ENCODE measurements at regions not wholly inside any gene's neighbourhood (a gene's known extent, or its start where the extent isn't known, plus 50 kb on each side); places are given as distances from the start of the nearest gene placed in this dataset.
"Not testable (repeated sequence)": the region's sequence is repeated elsewhere in the genome, so short reads cannot be mapped to it uniquely, and the experiment has no call there.

DNA sequence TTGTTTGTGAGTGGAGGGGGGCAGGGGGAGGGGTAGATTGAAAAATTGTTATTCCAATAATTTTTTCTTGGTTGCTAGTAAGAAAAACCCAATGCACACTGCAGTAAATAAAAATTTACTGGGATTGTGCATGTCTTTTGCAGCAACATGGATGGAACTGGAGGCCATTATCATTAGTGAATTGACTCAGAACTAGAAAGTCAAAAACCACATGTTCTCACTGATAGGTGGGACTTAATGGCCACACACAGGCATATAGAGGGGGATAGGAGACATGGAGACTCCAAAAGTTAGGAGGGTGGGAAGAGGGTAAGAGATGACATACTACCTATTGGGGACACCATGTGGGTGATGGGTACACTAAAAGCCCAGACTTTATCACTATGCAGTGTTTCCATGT is 67.2 kb downstream of the BUB3 start:
- DNase-seq, result no peak
- intact Hi-C loops (cut with DNase I), result no loop called here
- Histone ChIP-seq H3K27ac (no peak overlapping the region), H3K9me3 (peaks cover 0 to 7% of the 10 kb centered on the region in 2 donors), H3K4me1 (no peaks in the 10 kb centered on the region), H3K4me3 (no peak overlapping the region), H3K27me3 (no peaks in the 10 kb centered on the region), H3K36me3 (no peaks in the 10 kb centered on the region)
- TF ChIP-seq, protein P1, sequence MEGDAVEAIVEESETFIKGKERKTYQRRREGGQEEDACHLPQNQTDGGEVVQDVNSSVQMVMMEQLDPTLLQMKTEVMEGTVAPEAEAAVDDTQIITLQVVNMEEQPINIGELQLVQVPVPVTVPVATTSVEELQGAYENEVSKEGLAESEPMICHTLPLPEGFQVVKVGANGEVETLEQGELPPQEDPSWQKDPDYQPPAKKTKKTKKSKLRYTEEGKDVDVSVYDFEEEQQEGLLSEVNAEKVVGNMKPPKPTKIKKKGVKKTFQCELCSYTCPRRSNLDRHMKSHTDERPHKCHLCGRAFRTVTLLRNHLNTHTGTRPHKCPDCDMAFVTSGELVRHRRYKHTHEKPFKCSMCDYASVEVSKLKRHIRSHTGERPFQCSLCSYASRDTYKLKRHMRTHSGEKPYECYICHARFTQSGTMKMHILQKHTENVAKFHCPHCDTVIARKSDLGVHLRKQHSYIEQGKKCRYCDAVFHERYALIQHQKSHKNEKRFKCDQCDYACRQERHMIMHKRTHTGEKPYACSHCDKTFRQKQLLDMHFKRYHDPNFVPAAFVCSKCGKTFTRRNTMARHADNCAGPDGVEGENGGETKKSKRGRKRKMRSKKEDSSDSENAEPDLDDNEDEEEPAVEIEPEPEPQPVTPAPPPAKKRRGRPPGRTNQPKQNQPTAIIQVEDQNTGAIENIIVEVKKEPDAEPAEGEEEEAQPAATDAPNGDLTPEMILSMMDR (IDR thresholded peaks at IDR 0.05), result no peak
- ATAC-seq, result no peak

DNA sequence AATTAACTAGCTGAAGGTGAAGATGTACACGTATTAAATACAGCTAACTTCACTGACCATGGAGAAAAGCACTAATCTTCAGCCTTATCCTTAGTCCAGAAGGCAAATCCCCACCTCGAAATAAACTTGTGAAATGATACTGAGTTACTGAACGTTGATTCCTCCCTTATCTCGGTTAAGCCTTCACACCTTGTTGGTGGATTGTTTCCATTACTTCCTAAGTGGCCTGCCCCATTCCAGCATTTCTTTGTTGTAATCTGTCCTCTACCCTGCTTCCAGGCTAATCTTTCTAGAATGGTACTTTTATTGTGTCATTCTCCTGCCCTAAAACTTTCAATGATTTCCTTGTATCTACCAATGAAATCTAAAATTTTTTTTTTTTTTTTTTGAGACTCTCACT is 68.6 kb downstream of the BUB3 start:
- Histone ChIP-seq H3K27me3 (no peaks in the 10 kb centered on the region), H3K4me3 (no peak overlapping the region), H3K9me3 (no peaks in the 10 kb centered on the region), H3K4me1 (no peaks in the 10 kb centered on the region), H3K27ac (no peak overlapping the region), H3K36me3 (no peaks in the 10 kb centered on the region)
- ATAC-seq (no peak), DNase-seq (no peak)
- intact Hi-C loops (cut with DNase I), result no loop called here
- TF ChIP-seq, protein P1 (IDR thresholded peaks at IDR 0.05), result no peak

- Histone ChIP-seq H3K9me3 (no peaks in the 10 kb centered on the region), H3K36me3 (no peaks in the 10 kb centered on the region), H3K4me3 (no peak overlapping the region), H3K4me1 (no peaks in the 10 kb centered on the region), H3K27ac (no peak overlapping the region), H3K27me3 (no peaks in the 10 kb centered on the region)
- DNase-seq, result no peak
- TF ChIP-seq, protein P1 (IDR thresholded peaks at IDR 0.05), result no peak
- intact Hi-C loops (cut with DNase I), result no loop called here
- ATAC-seq, result no peak
Observed at GRCh38 chr10:123227706-123228105, 73.5 kb downstream of the BUB3 start.

GRCh38 chr10:123229927-123230630 is 75.9 kb downstream of the BUB3 start:
- Histone ChIP-seq H3K4me1 (no peaks in the 10 kb centered on the region), H3K27me3 (no peaks in the 10 kb centered on the region), H3K36me3 (no peaks in the 10 kb centered on the region), H3K4me3 (no peak overlapping the region), H3K9me3 (peaks cover 0 to 17% of the 10 kb centered on the region in 2 donors), H3K27ac (no peak overlapping the region)
- no peak for ATAC-seq
- DNase-seq, result no peak
- TF ChIP-seq, protein P1 (IDR thresholded peaks at IDR 0.05), result no peak
- intact Hi-C loops (cut with DNase I), result no loop called here

GRCh38 chr10:123232879-123233278 is 78.7 kb downstream of the BUB3 start:
- H3K36me3 ChIP-seq; H3K27ac ChIP-seq; H3K4me1 ChIP-seq; intact Hi-C loops (cut with DNase I); ATAC-seq; DNase-seq; H3K27me3 ChIP-seq; H3K4me3 ChIP-seq: not testable (repeated sequence)
- peaks cover 0 to 26% of the 10 kb centered on the region in 2 donors for H3K9me3 ChIP-seq

DNA sequence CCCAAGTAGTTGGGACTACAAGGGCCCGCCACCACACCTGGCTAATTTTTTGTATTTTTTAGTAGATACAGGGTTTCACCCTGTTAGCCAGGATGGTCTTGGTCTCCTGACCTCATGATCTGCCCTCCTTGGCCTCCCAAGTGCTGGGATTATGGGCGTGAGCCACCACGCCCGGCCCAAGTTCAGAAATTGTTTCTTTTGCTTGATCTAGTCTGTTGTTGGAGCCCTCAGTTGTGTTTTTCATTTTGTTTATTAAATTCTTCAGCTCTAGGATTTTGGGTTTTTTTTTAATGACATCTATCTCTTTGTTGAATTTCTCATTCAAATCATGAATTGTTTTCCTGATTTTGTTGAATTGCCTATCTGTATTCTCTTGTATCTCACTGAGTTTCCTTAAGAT is 80.8 kb downstream of the BUB3 start:
- ATAC-seq; H3K27me3 ChIP-seq; H3K4me3 ChIP-seq; H3K36me3 ChIP-seq; DNase-seq; H3K27ac ChIP-seq; intact Hi-C loops (cut with DNase I); H3K4me1 ChIP-seq: not testable (repeated sequence)
- H3K9me3 ChIP-seq, result peaks cover 0 to 26% of the 10 kb centered on the region in 2 donors

Data from left lung (tissue), 4 donors.